Liver (tissue), 7 donors: ENCODE measurements at regions not wholly inside any gene's neighbourhood (a gene's known extent, or its start where the extent isn't known, plus 50 kb on each side); places are given as distances from the start of the nearest gene placed in this dataset.
"Not testable (repeated sequence)": the region's sequence is repeated elsewhere in the genome, so short reads cannot be mapped to it uniquely, and the experiment has no call there.

Experiments used
- DNase-seq: peaks from one replicate; pipeline ENCODE4 v3.0.0-alpha.2; 2017; ENCODE audit warnings: low spot score
- H3K27ac ChIP-seq, 2 donors: one replicate each; pipeline ENCODE4 v1.7.0; 2013; ENCODE audit warnings: inconsistent platforms in 2 of 2, low read length in 2 of 2, control low read depth in 1 of 2, low read depth in 1 of 2, mild to moderate bottlenecking in 1 of 2
- H3K27me3 ChIP-seq, 4 donors: one replicate each; pipeline versions ENCODE4 v1.6.1 to v1.7.0; 2013; ENCODE audit warnings: low read length in 3 of 4, inconsistent platforms in 1 of 4, mild to moderate bottlenecking in 1 of 4, moderate library complexity in 1 of 4; ENCODE audit not compliant: control insufficient read depth in 4 of 4, insufficient read depth in 4 of 4
- H3K36me3 ChIP-seq, 4 donors: one replicate each; pipeline versions ENCODE4 v1.6.1 to v1.7.0; 2013; ENCODE audit warnings: low read length in 3 of 4, mild to moderate bottlenecking in 3 of 4, low read depth in 1 of 4, moderate library complexity in 1 of 4; ENCODE audit not compliant: control insufficient read depth in 4 of 4, insufficient read depth in 3 of 4
- H3K4me1 ChIP-seq, 4 donors: one replicate each; pipeline versions ENCODE4 v1.6.1 to v1.7.0; 2013; ENCODE audit warnings: low read length in 3 of 4, mild to moderate bottlenecking in 3 of 4, moderate library complexity in 1 of 4; ENCODE audit not compliant: control insufficient read depth in 4 of 4, insufficient read depth in 4 of 4
- H3K4me3 ChIP-seq, 3 donors: one replicate each; pipeline versions ENCODE4 v1.6.1 to v1.7.0; 2013; ENCODE audit warnings: low read length in 3 of 3, control low read depth in 1 of 3, low read depth in 1 of 3, mild to moderate bottlenecking in 1 of 3
- H3K9ac ChIP-seq, 2 donors: one replicate each; pipeline ENCODE4 v1.7.0; 2013; ENCODE audit warnings: low read length in 2 of 2, mild to moderate bottlenecking in 2 of 2, moderate library complexity in 2 of 2, control low read depth in 1 of 2, low read depth in 1 of 2
- H3K9me3 ChIP-seq, 4 donors: one replicate each; pipeline versions ENCODE4 v1.6.1 to v1.7.0; 2013; ENCODE audit warnings: low read length in 3 of 4; ENCODE audit not compliant: control insufficient read depth in 4 of 4
- RAD21 ChIP-seq, 2 donors: IDR thresholded peaks; 2 replicates each; pipeline ENCODE4 v1.6.1; 2016; ENCODE audit warnings: antibody characterized with exemption in 2 of 2, mild to moderate bottlenecking in 2 of 2
- WGBS: extraction: QIAGEN DNeasy Blood & Tissue Kit; methylation state at CpG from one replicate; pipeline ENCODE4 v1.1.7; 2013; 5-methylcytosine and 5-hydroxymethylcytosine counted together
- donor health status: healthy.
- donor health status: healthy.
- donor health status: healthy.
- donor health status: healthy.

- 35% methylated on average over 4 of the region's 6 CpGs for WGBS
- TF ChIP-seq RAD21 (IDR thresholded peaks at IDR 0.05) = peak in 1 of 2 donors; percentile 54
- H3K9ac ChIP-seq, H3K36me3 ChIP-seq, H3K27ac ChIP-seq, DNase-seq, H3K27me3 ChIP-seq, H3K9me3 ChIP-seq, H3K4me3 ChIP-seq, H3K4me1 ChIP-seq: not testable (repeated sequence)
Measured at GRCh38 chr10:38252551-38252950, 158.4 kb downstream of the ZNF37A start.

GRCh38 chr10:38267555-38267954 lies 173.4 kb downstream of the ZNF37A start:
- not testable (repeated sequence) for H3K27ac ChIP-seq, DNase-seq, H3K27me3 ChIP-seq, H3K9me3 ChIP-seq, H3K4me1 ChIP-seq, H3K9ac ChIP-seq, H3K4me3 ChIP-seq, H3K36me3 ChIP-seq
- WGBS = 62% methylated on average over 6 of the region's 6 CpGs

- not testable (repeated sequence) for H3K9ac ChIP-seq, H3K27me3 ChIP-seq, H3K4me3 ChIP-seq, H3K36me3 ChIP-seq, H3K9me3 ChIP-seq, H3K27ac ChIP-seq, H3K4me1 ChIP-seq, DNase-seq
- WGBS = 50% methylated on average over 3 of the region's 3 CpGs
Measured at GRCh38 chr10:38271031-38271430, 176.9 kb downstream of the ZNF37A start.

GRCh38 chr10:38274879-38275278 lies 180.7 kb downstream of the ZNF37A start:
- not testable (repeated sequence) for H3K27ac ChIP-seq, H3K27me3 ChIP-seq, H3K9me3 ChIP-seq, H3K36me3 ChIP-seq, DNase-seq, H3K4me1 ChIP-seq, H3K9ac ChIP-seq, H3K4me3 ChIP-seq
- WGBS = 47% methylated on average over 2 of the region's 2 CpGs

GRCh38 chr10:38292560-38292959 lies 198.4 kb downstream of the ZNF37A start:
- not testable (repeated sequence) for H3K36me3 ChIP-seq, DNase-seq, H3K27me3 ChIP-seq

GRCh38 chr10:38310111-38310510 lies 216.0 kb downstream of the ZNF37A start:
- not testable (repeated sequence) for H3K36me3 ChIP-seq, H3K27ac ChIP-seq, H3K27me3 ChIP-seq, H3K9me3 ChIP-seq, H3K4me1 ChIP-seq, DNase-seq, H3K9ac ChIP-seq, H3K4me3 ChIP-seq
- 75% methylated on average over 5 of the region's 5 CpGs for WGBS

More at GRCh38 chr10:38292560-38292959, 198.4 kb downstream of the ZNF37A start:
- H3K4me1 ChIP-seq, H3K27ac ChIP-seq, H3K4me3 ChIP-seq, H3K9ac ChIP-seq, H3K9me3 ChIP-seq: not testable (repeated sequence)
- 71% methylated on average over 2 of the region's 2 CpGs for WGBS

- not testable (repeated sequence) for H3K4me1 ChIP-seq, H3K4me3 ChIP-seq, H3K36me3 ChIP-seq, H3K9me3 ChIP-seq, H3K9ac ChIP-seq, H3K27me3 ChIP-seq, H3K27ac ChIP-seq, DNase-seq
- WGBS = 81% methylated on average over 4 of the region's 4 CpGs
Measured at GRCh38 chr10:38315090-38315805, 221.1 kb downstream of the ZNF37A start.

GRCh38 chr10:38321393-38321792 lies 227.3 kb downstream of the ZNF37A start:
- 86% methylated on average over 8 of the region's 8 CpGs for WGBS

More at GRCh38 chr10:38321393-38321792, 227.3 kb downstream of the ZNF37A start:
- not testable (repeated sequence) for H3K27ac ChIP-seq, H3K4me1 ChIP-seq, H3K27me3 ChIP-seq, DNase-seq, H3K4me3 ChIP-seq, H3K36me3 ChIP-seq, H3K9me3 ChIP-seq, H3K9ac ChIP-seq
